B cell (primary cell): ENCODE measurements at regions not wholly inside any gene's neighbourhood (a gene's known extent, or its start where the extent isn't known, plus 50 kb on each side); places are given as distances from the start of the nearest gene placed in this dataset.

Experiments used
- EZH2 ChIP-seq: IDR thresholded peaks from 2 replicates; pipeline ENCODE4 v1.6.1; 2012; ENCODE audit warnings: borderline replicate concordance, low read depth, mild to moderate bottlenecking, moderate library complexity, low read length; ENCODE audit not compliant: insufficient read depth, poor library complexity, severe bottlenecking
- TF ChIP-seq, protein P1 (sequence below): fragments of 200-600 bp; IDR thresholded peaks from one replicate; pipeline ENCODE4 v1.8.0; 2022; ENCODE audit warnings: antibody characterized with exemption, mild to moderate bottlenecking

DNA sequence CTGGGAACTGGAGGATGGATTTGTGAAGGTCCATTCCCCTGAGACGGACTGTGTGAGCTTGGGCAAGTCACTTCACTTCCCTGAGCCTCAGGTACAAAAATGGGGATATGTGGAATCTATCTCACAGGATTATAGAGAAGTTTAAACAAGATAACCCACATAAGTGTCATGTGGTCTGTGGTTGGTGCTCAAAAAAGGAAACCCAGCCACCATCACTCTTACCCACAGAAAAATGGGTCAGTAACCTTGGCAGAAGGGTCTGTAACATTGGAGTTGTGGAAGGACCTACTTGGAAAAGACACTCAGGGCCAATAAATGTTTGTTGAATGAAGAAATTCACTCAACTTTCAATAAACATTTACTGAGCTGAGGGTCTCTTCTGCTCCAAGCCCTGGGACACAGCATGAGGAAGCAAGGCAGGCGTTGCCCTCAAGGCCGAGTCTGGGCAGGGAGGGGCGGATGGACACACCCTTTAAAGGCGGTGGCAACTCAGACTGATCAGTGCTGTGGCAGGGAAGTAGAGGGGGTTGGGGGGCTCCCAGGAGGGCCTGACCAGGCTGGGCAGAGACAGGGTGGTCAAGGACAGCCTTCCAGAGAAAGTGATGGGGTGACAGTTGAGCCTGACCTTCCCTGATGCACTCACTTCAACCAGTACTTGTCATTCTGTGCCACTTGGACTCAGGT is 66.7 kb upstream of the ACOT11 start:
- TF ChIP-seq, protein P1, sequence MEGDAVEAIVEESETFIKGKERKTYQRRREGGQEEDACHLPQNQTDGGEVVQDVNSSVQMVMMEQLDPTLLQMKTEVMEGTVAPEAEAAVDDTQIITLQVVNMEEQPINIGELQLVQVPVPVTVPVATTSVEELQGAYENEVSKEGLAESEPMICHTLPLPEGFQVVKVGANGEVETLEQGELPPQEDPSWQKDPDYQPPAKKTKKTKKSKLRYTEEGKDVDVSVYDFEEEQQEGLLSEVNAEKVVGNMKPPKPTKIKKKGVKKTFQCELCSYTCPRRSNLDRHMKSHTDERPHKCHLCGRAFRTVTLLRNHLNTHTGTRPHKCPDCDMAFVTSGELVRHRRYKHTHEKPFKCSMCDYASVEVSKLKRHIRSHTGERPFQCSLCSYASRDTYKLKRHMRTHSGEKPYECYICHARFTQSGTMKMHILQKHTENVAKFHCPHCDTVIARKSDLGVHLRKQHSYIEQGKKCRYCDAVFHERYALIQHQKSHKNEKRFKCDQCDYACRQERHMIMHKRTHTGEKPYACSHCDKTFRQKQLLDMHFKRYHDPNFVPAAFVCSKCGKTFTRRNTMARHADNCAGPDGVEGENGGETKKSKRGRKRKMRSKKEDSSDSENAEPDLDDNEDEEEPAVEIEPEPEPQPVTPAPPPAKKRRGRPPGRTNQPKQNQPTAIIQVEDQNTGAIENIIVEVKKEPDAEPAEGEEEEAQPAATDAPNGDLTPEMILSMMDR = no peak
- TF ChIP-seq EZH2 = no peak
